GM10248 (cell line): ENCODE measurements at regions not wholly inside any gene's neighbourhood (a gene's known extent, or its start where the extent isn't known, plus 50 kb on each side); places are given as distances from the start of the nearest gene placed in this dataset.

Experiments
- CTCF ChIA-PET: fragments of 300-600 bp; sonication (Branson Sonifier 250); formaldehyde crosslinking; extraction: SDS; loops from one replicate; lab custom pipeline; 2021; ENCODE audit warnings: antibody characterized with exemption; lab: Yijun Ruan, JAX
- POLR2A ChIA-PET: fragments of 350-650 bp; sonication (Branson Sonifier 250); formaldehyde crosslinking; extraction: SDS; loops from one replicate; lab custom pipeline; 2020; ENCODE audit warnings: antibody characterized with exemption; lab: Yijun Ruan, JAX
- DNase-seq: peaks from one replicate; pipeline ENCODE4 v3.0.0; 2012; ENCODE audit errors: extremely low spot score
- TF ChIP-seq, protein P1 (sequence below): IDR thresholded peaks from 2 replicates; pipeline ENCODE4 v1.5.1; 2012; ENCODE audit warnings: mild to moderate bottlenecking, low read depth; ENCODE audit errors: extremely low read depth, missing control alignments, control extremely low read depth

DNA sequence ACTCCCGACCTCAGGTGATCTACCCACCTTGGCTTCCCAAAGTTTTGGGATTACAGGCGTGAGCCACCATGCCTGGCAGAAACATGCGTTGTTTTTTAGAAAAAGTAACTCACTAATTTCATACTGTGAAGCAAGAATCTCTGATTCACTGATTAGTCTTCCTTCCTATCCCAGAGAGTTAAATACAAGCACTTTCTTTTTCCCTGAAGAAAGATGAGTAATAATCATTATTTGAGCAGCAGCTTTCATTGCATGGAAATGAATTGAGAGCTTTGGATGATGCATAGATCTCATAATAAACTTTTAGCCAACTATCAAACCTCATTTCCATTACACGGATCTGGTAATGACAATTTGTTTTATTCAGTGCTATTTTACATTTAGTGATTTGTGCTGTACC is 892.5 kb upstream of the EYS start:
- TF ChIP-seq, protein P1, sequence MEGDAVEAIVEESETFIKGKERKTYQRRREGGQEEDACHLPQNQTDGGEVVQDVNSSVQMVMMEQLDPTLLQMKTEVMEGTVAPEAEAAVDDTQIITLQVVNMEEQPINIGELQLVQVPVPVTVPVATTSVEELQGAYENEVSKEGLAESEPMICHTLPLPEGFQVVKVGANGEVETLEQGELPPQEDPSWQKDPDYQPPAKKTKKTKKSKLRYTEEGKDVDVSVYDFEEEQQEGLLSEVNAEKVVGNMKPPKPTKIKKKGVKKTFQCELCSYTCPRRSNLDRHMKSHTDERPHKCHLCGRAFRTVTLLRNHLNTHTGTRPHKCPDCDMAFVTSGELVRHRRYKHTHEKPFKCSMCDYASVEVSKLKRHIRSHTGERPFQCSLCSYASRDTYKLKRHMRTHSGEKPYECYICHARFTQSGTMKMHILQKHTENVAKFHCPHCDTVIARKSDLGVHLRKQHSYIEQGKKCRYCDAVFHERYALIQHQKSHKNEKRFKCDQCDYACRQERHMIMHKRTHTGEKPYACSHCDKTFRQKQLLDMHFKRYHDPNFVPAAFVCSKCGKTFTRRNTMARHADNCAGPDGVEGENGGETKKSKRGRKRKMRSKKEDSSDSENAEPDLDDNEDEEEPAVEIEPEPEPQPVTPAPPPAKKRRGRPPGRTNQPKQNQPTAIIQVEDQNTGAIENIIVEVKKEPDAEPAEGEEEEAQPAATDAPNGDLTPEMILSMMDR: no peak
- DNase-seq: no peak
- ChIA-PET CTCF (no interaction called here), POLR2A (no interaction called here)

DNA sequence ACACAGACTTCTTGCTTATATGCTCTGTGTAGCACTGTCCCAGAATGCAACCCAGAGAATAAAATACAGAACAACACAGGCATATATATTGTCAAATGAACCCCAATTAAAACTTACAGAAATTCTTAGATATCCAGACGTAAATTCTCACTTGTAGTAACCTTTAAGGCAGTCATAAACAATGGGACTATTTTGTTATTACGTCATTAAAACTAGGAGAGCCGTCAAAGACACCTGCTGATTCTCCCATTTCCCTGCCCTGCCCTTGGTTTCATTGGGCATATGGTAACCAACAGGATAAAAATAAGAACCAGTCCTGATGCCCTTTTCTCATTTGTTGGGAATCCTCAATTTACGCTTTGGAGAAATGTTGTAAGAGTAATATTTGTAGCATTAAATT is 871.3 kb upstream of the EYS start:
- ChIA-PET POLR2A (no interaction called here), CTCF (no interaction called here)
- DNase-seq: no peak
- TF ChIP-seq, protein P1: no peak

DNA sequence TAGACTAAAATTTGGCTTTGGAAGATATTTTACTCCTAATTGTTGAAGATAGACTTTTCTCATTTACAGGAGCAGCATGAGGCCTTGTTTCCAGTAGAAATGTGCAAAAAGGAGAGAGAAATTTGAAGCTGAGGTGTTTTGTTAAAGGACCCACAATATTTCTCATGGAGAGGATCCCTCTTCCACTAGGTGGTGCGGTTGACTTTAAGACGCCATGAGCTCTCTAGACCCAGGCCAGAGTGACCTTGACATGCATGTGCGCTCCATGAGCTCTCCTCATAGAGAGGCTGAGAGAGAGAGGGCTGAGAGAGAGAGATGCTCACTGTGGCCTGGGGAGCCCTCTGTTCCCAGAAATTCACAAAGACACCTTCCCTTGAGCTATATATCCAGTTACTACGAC is 861.2 kb upstream of the EYS start:
- CTCF ChIA-PET: interaction anchor here (2.3 kb wide), 1 partner anchor 10 kb away, joined by 6 read pairs; no protein-coding TSS in a partner anchor
- DNase-seq: no peak
- TF ChIP-seq, protein P1: no peak
- POLR2A ChIA-PET: no interaction called here

DNA sequence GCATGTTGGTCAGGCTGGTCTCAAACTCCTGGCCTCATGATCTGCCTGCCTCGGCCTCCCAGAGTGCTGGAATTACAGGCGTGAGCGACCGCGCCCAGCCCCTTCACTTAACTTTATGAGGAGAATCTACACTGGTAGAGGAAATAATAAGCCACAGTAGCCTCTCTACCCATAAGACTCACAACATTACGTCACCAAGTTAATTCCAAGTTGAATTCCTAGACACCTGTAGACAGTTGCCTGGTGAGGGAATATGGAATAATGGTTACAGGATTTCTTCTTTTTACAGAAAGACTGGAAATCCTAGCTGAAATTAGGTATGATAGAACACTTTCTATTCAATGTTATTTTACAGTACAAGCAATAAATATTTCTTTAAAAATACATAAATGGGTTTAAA is 854.5 kb upstream of the EYS start:
- ChIA-PET CTCF (no interaction called here), POLR2A (no interaction called here)
- TF ChIP-seq, protein P1: no peak

DNA sequence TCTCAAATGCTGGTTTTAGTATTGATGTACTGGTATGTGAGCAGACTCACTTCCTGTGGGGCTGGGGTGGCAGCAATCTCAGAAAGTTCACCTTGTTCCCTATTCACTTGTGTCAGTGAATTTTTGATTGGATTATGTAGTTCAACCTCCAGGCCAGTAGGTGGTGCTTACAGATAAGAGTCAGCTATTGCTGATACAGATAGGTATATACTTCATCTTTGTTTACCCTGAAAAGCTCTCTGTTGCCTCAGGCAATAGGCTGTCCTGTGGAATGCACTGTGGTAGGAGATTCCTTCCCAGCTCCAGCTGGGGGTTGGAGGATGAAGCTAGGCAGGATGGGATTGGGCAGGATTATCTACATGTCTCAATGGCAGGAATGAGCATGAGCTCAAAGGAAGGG is 851.2 kb upstream of the EYS start:
- ChIA-PET POLR2A (no interaction called here), CTCF (interaction anchor here (1.0 to 1.5 kb wide), 4 partner anchors 9 to 29 kb away, joined by 3 to 6 read pairs (median 5); no protein-coding TSS in a partner anchor)
- TF ChIP-seq, protein P1: no peak
- no peak for DNase-seq

More for the DNA sequence above, 854.5 kb upstream of the EYS start:
- no peak for DNase-seq

DNA sequence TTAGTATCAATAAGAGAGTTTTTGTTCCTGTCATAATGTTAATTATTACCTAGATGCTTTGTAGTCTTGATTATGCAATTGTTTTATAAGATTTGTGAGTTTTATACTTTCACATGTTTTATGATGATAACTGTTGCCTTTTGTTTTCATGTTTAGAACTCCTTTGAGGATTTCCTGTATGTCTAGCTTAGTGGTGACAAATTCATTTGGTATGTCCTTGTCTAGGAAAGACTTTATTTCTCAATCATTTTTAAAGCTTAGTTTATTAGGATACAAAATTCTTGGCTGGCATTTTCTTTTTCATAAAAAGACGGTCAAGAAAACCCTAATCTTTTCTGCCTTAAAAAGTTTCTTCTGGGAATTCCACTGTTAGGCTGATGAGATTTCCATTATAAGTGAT is 849.9 kb upstream of the EYS start:
- TF ChIP-seq, protein P1: no peak
- DNase-seq: no peak
- ChIA-PET CTCF (interaction anchor here (1.7 kb wide), 1 partner anchor 15 kb away, joined by 4 read pairs; no protein-coding TSS in a partner anchor), POLR2A (no interaction called here)

DNA sequence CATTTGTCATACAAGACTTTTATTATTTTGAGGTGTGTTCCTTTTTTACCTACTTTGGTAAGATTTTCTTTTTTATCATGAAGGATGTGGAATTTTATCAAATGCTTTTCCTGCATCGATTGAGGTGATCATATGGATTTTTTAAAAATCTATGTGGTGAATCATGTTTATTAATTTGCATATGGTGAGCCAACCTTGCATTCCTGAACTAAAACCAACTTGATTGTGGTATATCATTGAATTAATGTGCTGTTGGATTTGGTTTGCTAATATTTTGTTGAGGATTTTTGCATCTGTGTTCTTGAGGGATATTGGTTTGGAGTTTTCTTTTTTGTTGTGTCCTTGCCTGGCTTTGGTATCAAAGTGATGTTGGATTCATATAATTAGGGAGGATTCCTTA is 848.1 kb upstream of the EYS start:
- DNase-seq: no peak
- CTCF ChIA-PET: no interaction called here
- POLR2A ChIA-PET: no interaction called here
- TF ChIP-seq, protein P1: no peak
